Hepatocyte (in vitro differentiated cells): ENCODE measurements at regions not wholly inside any gene's neighbourhood (a gene's known extent, or its start where the extent isn't known, plus 50 kb on each side); places are given as distances from the start of the nearest gene placed in this dataset.

Experiments
- DNase-seq: peaks from one replicate; pipeline ENCODE4 v3.0.0-alpha.2; 2016; ENCODE audit warnings: low spot score
- H2AFZ ChIP-seq: fragments of 200-600 bp; sonication (generic); 2 replicates; pipeline ENCODE4 v1.6.0; 2016; ENCODE audit warnings: antibody characterized with exemption, mild to moderate bottlenecking
- H3K27ac ChIP-seq: fragments of 200-600 bp; sonication (generic); 2 replicates; pipeline ENCODE4 v1.5.1; 2016; ENCODE audit warnings: mild to moderate bottlenecking
- H3K27me3 ChIP-seq: fragments of 200-600 bp; sonication (generic); 2 replicates; pipeline ENCODE4 v1.6.1; 2016
- H3K36me3 ChIP-seq: fragments of 200-600 bp; sonication (generic); replicated peaks from 2 replicates; pipeline ENCODE4 v1.5.1; 2016; ENCODE audit warnings: low read depth; ENCODE audit not compliant: insufficient read depth
- H3K4me1 ChIP-seq: fragments of 200-600 bp; sonication (generic); 2 replicates; pipeline ENCODE4 v1.5.1; 2016; ENCODE audit warnings: mild to moderate bottlenecking, moderate library complexity; ENCODE audit not compliant: insufficient read depth
- H3K4me2 ChIP-seq: fragments of 200-600 bp; sonication (generic); 2 replicates; pipeline ENCODE4 v1.6.0; 2016
- H3K4me3 ChIP-seq: fragments of 200-600 bp; sonication (generic); 2 replicates; pipeline ENCODE4 v1.5.1; 2016; ENCODE audit warnings: mild to moderate bottlenecking
- H3K79me2 ChIP-seq: fragments of 200-600 bp; sonication (generic); 2 replicates; pipeline ENCODE4 v1.6.0; 2017; ENCODE audit warnings: mild to moderate bottlenecking
- H3K9me2 ChIP-seq: fragments of 200-600 bp; sonication (generic); replicated peaks from 2 replicates; pipeline ENCODE4 v1.6.0; 2017; ENCODE audit warnings: mild to moderate bottlenecking; ENCODE audit not compliant: insufficient read depth
- H3K9me3 ChIP-seq: fragments of 200-600 bp; sonication (generic); 2 replicates; pipeline ENCODE4 v1.5.1; 2016; ENCODE audit warnings: low read depth, mild to moderate bottlenecking
- H4K20me1 ChIP-seq: fragments of 200-600 bp; sonication (generic); 2 replicates; pipeline ENCODE4 v1.6.0; 2016; ENCODE audit warnings: mild to moderate bottlenecking; ENCODE audit not compliant: insufficient read depth, poor library complexity, severe bottlenecking
- CTCF ChIP-seq: fragments of 200-600 bp; sonication (generic); IDR thresholded peaks from 2 replicates; pipeline ENCODE4 v1.5.1; 2016; ENCODE audit warnings: antibody characterized with exemption, mild to moderate bottlenecking; ENCODE audit not compliant: poor library complexity
- EZH2 ChIP-seq: fragments of 200-600 bp; sonication (generic); IDR thresholded peaks from 2 replicates; pipeline ENCODE4 v1.6.1; 2016; ENCODE audit warnings: antibody characterized with exemption, mild to moderate bottlenecking, borderline replicate concordance
- EZH2phosphoT487 ChIP-seq: fragments of 200-600 bp; sonication (generic); IDR thresholded peaks from one replicate; pipeline ENCODE4 v1.6.1; 2018; ENCODE audit warnings: antibody characterized with exemption, mild to moderate bottlenecking, low read depth, moderate library complexity; ENCODE audit not compliant: unreplicated experiment, severe bottlenecking
- WGBS: methylation state at CpG from one replicate; pipeline ENCODE4 v1.1.6; 2016; ENCODE audit warnings: low lambda C conversion rate; ENCODE audit errors: missing lambda C conversion rate; 5-methylcytosine and 5-hydroxymethylcytosine counted together

GRCh38 chr18:39057423-39058064 lies 1491.9 kb upstream of the CELF4 start:
- no peak for DNase-seq
- Histone ChIP-seq H4K20me1 (no peaks in the 10 kb centered on the region), H3K9me3 (no peaks in the 10 kb centered on the region), H3K4me2 (no peak overlapping the region), H3K4me3 (no peak overlapping the region), H2AFZ (no peak overlapping the region), H3K36me3 (no peaks in the 10 kb centered on the region), H3K9me2 (no peaks in the 10 kb centered on the region), H3K79me2 (no peaks in the 10 kb centered on the region), H3K27me3 (no peaks in the 10 kb centered on the region), H3K4me1 (no peaks in the 10 kb centered on the region), H3K27ac (no peak overlapping the region)
- WGBS, result 79% methylated on average over 3 of the region's 3 CpGs
- TF ChIP-seq EZH2 (no peak), EZH2phosphoT487 (no peak), CTCF (no peak)

DNA sequence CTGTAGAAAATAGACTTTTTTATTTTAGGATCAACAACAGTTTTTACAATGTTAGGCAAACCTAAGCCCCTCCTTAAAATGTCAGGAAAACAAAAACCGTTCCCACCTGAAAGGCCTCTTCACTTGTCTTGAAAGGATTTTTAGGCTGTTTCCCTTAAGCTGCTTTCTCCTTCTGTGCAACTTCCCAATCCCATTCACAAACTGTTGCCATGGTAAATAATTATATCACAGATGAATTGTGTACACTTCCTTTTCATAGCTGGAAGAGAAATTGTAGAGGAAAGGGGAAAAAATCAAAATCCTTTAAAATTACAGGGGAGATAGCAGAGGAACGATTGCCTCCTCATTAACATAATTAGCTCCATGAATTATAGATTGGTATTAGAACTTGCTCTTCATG lies 1488.0 kb upstream of the CELF4 start:
- H3K36me3 ChIP-seq, result no peaks in the 10 kb centered on the region
- 84% methylated on average over 2 of the region's 2 CpGs for WGBS

DNA sequence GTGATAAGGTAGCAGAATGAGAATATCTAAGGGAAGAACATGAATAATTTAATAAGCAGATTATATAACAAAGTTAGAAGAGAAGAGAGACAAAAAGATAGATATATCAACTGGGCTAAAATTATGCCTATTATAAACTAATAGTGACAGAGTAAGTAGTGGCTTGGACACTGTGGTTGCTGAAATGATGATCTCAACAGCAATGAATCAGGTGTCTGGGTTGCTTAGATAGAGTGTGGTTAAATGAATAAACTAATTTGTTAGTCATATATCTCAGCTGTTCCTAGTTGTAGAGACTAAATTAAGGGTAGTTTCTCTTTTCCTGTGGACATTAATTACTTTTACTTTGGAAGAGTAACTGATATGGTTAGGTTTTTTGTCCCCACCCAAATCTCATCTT lies 1485.4 kb upstream of the CELF4 start:
- H2AFZ ChIP-seq, result no peak overlapping the region
- no peaks in the 10 kb centered on the region for H3K9me2 ChIP-seq
- H4K20me1 ChIP-seq, result no peaks in the 10 kb centered on the region
- H3K4me2 ChIP-seq, result no peak overlapping the region
- H3K79me2 ChIP-seq, result no peaks in the 10 kb centered on the region
- no peaks in the 10 kb centered on the region for H3K27me3 ChIP-seq
- no peak overlapping the region for H3K4me3 ChIP-seq
- TF ChIP-seq EZH2 (no peak), EZH2phosphoT487 (no peak), CTCF (no peak)
- H3K27ac ChIP-seq, result no peak overlapping the region
- H3K9me3 ChIP-seq, result no peaks in the 10 kb centered on the region
- H3K4me1 ChIP-seq, result no peaks in the 10 kb centered on the region
- no peak for DNase-seq
- no peaks in the 10 kb centered on the region for H3K36me3 ChIP-seq

More for the DNA sequence above, 1488.0 kb upstream of the CELF4 start:
- Histone ChIP-seq H3K27ac (no peak overlapping the region), H3K4me3 (no peak overlapping the region), H3K4me2 (no peak overlapping the region), H2AFZ (no peak overlapping the region), H4K20me1 (no peaks in the 10 kb centered on the region), H3K9me3 (no peaks in the 10 kb centered on the region), H3K4me1 (no peaks in the 10 kb centered on the region), H3K9me2 (no peaks in the 10 kb centered on the region), H3K27me3 (no peaks in the 10 kb centered on the region), H3K79me2 (no peaks in the 10 kb centered on the region)
- no peak for TF ChIP-seq EZH2
- TF ChIP-seq EZH2phosphoT487, result no peak
- no peak for TF ChIP-seq CTCF
- DNase-seq, result no peak

- Histone ChIP-seq H3K27me3 (no peaks in the 10 kb centered on the region), H3K4me1 (no peaks in the 10 kb centered on the region), H3K4me2 (no peak overlapping the region), H3K9me2 (no peaks in the 10 kb centered on the region), H3K27ac (no peak overlapping the region), H4K20me1 (no peaks in the 10 kb centered on the region), H3K36me3 (no peaks in the 10 kb centered on the region), H2AFZ (no peak overlapping the region), H3K79me2 (no peaks in the 10 kb centered on the region), H3K9me3 (no peaks in the 10 kb centered on the region), H3K4me3 (no peak overlapping the region)
- no peak for DNase-seq
- 84% methylated on average over 2 of the region's 2 CpGs for WGBS
- no peak for TF ChIP-seq CTCF
- TF ChIP-seq EZH2, result no peak
- TF ChIP-seq EZH2phosphoT487, result no peak
These were observed 1474.2 kb upstream of the CELF4 start for GRCh38 chr18:39039813-39040212.
